Nephron progenitor cell (in vitro differentiated cells): ENCODE measurements at regions not wholly inside any gene's neighbourhood (a gene's known extent, or its start where the extent isn't known, plus 50 kb on each side); places are given as distances from the start of the nearest gene placed in this dataset.

Experiments
- DNase-seq: peaks from one replicate; pipeline ENCODE4 v3.0.0; 2021
- H3K27ac Mint-ChIP-seq: 2 replicates; pipeline ENCODE4 v1.8.0; 2021; ENCODE audit warnings: mild to moderate bottlenecking, moderate library complexity, mixed read lengths
- H3K27me3 Mint-ChIP-seq: 2 replicates; pipeline ENCODE4 v1.8.0; 2021; ENCODE audit warnings: mild to moderate bottlenecking, low read depth, mixed read lengths; ENCODE audit not compliant: poor library complexity
- H3K36me3 Mint-ChIP-seq: 2 replicates; pipeline ENCODE4 v1.8.0; 2021; ENCODE audit warnings: low read depth, mixed read lengths
- H3K4me1 Mint-ChIP-seq: 2 replicates; pipeline ENCODE4 v1.8.0; 2021; ENCODE audit warnings: mixed read lengths
- H3K4me3 Mint-ChIP-seq: 2 replicates; pipeline ENCODE4 v1.8.0; 2021; ENCODE audit warnings: mild to moderate bottlenecking, moderate library complexity, mixed read lengths
- H3K9me3 Mint-ChIP-seq: 2 replicates; pipeline ENCODE4 v1.8.0; 2021; ENCODE audit warnings: mild to moderate bottlenecking, moderate library complexity, mixed read lengths
- TF ChIP-seq, protein P1 (sequence below): fragments of 200-600 bp; sonication (generic); IDR thresholded peaks from 2 replicates; pipeline ENCODE4 v1.5.0; 2021; ENCODE audit warnings: antibody characterized with exemption

DNA sequence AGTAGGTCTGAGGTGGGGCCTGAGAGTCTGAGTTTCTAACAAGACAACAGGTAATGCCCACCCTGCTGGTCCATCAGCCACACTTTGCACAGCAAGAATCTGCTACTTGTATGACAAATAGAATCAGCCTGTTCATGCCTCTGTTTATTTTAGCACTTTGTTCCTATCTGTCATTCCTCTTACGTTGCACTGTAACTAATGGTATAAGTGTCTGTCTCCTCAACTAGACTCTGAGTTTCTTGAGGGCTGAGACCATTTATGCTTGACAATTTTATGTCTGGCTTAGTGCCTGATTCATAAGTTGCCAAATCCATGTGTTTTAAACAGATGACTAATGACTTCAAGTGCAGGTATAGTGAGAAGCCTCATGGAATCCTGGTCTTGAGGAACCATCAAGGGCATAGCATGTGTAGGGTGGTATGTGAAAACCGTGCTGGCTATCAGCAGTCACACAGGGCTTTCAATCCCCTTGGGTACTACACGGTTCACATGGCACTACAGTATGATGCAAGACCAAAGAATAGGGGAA, 209.7 kb downstream of the C11orf91 start:
- no peak for DNase-seq
- Mint-ChIP-seq H3K27ac (no peak overlapping the region), H3K27me3 (peaks cover 3% of the 10 kb centered on the region), H3K4me1 (no peaks in the 10 kb centered on the region), H3K9me3 (no peaks in the 10 kb centered on the region), H3K4me3 (no peak overlapping the region), H3K36me3 (no peaks in the 10 kb centered on the region)
- TF ChIP-seq, protein P1, sequence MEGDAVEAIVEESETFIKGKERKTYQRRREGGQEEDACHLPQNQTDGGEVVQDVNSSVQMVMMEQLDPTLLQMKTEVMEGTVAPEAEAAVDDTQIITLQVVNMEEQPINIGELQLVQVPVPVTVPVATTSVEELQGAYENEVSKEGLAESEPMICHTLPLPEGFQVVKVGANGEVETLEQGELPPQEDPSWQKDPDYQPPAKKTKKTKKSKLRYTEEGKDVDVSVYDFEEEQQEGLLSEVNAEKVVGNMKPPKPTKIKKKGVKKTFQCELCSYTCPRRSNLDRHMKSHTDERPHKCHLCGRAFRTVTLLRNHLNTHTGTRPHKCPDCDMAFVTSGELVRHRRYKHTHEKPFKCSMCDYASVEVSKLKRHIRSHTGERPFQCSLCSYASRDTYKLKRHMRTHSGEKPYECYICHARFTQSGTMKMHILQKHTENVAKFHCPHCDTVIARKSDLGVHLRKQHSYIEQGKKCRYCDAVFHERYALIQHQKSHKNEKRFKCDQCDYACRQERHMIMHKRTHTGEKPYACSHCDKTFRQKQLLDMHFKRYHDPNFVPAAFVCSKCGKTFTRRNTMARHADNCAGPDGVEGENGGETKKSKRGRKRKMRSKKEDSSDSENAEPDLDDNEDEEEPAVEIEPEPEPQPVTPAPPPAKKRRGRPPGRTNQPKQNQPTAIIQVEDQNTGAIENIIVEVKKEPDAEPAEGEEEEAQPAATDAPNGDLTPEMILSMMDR: no peak

DNA sequence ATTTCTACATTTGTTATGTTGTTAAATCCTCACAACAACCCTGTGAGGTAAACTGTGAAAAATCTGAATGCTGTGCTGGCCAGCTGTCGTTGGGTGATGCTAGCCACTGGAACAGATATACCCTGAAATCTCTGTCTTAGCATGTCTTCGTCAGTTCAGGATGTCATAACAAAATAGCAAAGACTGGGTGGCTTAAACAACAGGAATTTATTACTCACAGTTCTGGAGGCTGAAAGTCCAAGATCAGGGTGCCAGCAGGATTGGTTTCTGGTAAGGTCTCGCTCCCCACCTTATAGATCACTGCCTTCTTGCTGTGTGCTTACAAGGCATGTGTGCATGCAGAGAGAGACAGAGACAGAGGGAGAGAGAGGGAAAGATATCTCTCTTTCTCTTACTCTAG, 211.7 kb downstream of the C11orf91 start:
- Mint-ChIP-seq H3K36me3 (no peaks in the 10 kb centered on the region), H3K27me3 (peaks cover 3% of the 10 kb centered on the region), H3K27ac (no peak overlapping the region), H3K4me1 (no peaks in the 10 kb centered on the region), H3K4me3 (no peak overlapping the region), H3K9me3 (no peaks in the 10 kb centered on the region)
- no peak for DNase-seq
- TF ChIP-seq, protein P1: no peak

DNA sequence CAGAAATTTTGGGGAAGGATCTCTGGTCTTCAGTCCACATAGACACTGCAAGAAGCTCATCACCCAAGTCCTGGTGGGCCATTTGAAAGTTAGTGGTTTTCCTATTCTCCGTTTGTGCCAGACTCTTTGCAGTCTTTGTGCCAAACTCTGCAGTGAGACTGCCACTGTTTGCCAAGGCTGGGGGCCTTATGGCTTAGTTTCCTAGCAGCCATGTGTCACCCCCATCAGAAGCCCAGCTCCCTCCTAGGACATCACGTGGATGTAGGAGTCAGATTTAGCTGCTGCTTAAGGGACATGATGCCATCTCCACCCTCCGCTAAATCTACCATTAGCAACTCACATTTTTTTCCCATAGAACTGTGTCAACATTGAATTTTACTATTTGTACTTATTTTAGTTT, 220.0 kb downstream of the C11orf91 start:
- DNase-seq: no peak
- Mint-ChIP-seq H3K36me3 (no peaks in the 10 kb centered on the region), H3K4me1 (no peaks in the 10 kb centered on the region), H3K27me3 (peaks cover 10% of the 10 kb centered on the region), H3K4me3 (no peak overlapping the region), H3K27ac (no peak overlapping the region), H3K9me3 (no peaks in the 10 kb centered on the region)
- TF ChIP-seq, protein P1: no peak

DNA sequence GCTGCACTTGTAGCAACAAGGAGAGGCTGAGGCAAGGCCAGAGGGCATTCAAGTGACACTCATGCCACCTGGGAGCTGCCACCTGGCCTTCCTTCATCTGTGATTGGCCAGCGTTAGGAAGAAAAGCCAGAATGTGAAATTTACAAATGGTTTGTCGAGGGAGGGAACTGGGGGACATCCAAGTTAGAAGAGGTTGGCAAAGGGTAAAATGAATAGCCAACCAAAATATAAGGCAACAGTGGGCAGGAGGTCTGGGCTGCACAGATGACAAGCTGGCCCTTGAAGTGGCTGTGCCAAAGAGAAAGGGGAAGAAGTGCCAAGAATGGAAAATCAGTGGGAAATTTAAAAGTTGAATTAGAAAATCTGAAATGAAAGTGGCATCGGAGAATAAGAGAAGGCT, 221.4 kb downstream of the C11orf91 start:
- Mint-ChIP-seq H3K27me3 (peaks cover 10% of the 10 kb centered on the region), H3K36me3 (no peaks in the 10 kb centered on the region), H3K27ac (no peak overlapping the region), H3K9me3 (no peaks in the 10 kb centered on the region), H3K4me3 (no peak overlapping the region), H3K4me1 (no peaks in the 10 kb centered on the region)
- DNase-seq: no peak
- TF ChIP-seq, protein P1: no peak

DNA sequence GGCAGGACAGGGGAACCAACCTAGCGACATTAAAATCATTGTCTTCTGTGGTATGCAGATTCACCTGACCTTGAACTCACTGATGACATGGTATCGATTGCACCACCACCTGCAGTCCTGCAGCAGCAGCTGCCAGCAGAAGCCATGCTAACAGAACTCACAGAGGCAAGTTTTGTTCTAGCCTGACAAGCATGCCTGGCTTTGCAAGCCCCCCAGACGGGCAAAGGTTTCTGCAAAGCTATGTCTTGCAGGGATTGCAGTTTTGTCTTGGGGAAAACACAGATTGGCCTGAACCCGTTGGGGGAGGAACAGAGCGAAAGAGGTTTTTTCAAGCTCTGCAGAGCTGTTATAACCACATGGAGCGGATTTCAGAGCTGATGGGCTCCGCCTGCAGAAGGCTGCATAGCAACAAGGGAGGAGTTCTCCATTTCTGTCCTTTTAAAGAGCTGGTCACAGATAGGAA, 221.0 kb downstream of the HIPK3 start:
- Mint-ChIP-seq H3K4me1 (no peaks in the 10 kb centered on the region), H3K4me3 (no peak overlapping the region), H3K27ac (no peak overlapping the region), H3K27me3 (peaks cover 10% of the 10 kb centered on the region), H3K9me3 (no peaks in the 10 kb centered on the region), H3K36me3 (no peaks in the 10 kb centered on the region)
- TF ChIP-seq, protein P1: no peak
- no peak for DNase-seq

DNA sequence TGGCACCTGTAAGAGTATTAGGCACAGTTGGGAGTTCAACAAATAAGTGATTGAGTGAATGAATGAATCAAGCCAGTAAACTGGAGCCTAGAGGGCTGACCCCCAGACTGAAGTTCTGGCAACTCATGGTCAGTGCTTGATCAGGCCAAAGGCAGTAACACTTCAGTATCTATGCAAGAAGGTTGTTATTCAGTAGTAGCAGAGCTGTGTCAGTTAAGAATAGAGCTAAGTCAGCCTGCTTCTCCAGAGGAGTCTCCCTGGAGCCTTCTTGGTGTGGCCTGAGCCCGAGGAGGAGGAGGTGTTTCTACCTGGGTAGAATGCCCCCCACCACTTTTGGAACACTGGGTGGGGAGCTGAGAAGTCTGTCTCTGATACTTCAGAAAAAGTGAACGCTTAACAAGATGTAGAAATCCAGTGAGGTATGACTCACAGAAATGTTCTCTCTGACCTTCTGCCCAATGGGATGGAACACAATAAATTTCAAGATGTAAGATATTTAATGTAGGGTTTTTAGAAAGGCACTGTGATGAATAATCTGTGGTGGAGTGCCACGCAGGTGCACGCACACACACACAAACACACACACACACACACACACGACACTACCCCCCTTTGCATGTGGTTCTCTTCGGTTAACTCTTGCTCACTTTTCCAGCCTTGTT, 219.9 kb downstream of the HIPK3 start:
- DNase-seq: no peak
- Mint-ChIP-seq H3K4me1 (no peaks in the 10 kb centered on the region), H3K27ac (no peak overlapping the region), H3K9me3 (no peaks in the 10 kb centered on the region), H3K27me3 (peaks cover 10% of the 10 kb centered on the region), H3K4me3 (no peak overlapping the region), H3K36me3 (no peaks in the 10 kb centered on the region)
- TF ChIP-seq, protein P1: no peak
